GM19397 (cell line): ENCODE measurements at regions not wholly inside any gene's neighbourhood (a gene's known extent, or its start where the extent isn't known, plus 50 kb on each side); places are given as distances from the start of the nearest gene placed in this dataset.
"Not testable (repeated sequence)": the region's sequence is repeated elsewhere in the genome, so short reads cannot be mapped to it uniquely, and the experiment has no call there.

ENCODE experiments used
- ATAC-seq: cut with Tn5 transposase; IDR thresholded peaks from one replicate; pipeline ENCODE4 v1.9.1; 2021; ENCODE audit warnings: mild to moderate bottlenecking, moderate library complexity; ENCODE audit not compliant: unreplicated experiment

GRCh38 chr4:26039639-26040359 lies 125.8 kb downstream of the SMIM20 start:
- ATAC-seq, result no peak

DNA sequence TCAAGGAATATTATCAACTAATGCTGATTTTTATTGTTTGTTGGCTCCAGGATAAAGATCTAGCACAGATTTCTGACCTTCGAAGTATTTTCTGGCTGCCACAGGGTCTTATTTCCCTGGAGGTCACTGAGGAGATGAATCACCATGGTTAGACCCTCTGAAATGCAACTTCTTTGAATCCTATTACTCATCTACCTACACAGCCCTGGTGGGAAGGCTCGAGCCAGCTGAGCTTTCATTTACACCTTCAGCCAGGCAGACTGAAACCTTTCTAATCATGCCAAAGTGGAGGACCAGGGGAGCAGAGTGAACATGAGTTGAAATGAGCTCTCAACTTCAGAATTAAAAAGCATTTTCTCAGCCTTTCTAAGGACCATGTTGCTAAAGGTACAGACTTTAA lies 130.5 kb downstream of the SMIM20 start:
- ATAC-seq, result no peak

GRCh38 chr4:26044983-26045382 lies 131.0 kb downstream of the SMIM20 start:
- no peak for ATAC-seq

- no peak for ATAC-seq
Measured at GRCh38 chr4:26047795-26048194, 133.8 kb downstream of the SMIM20 start.

- ATAC-seq, result no peak
Measured at GRCh38 chr4:26048378-26048882, 134.4 kb downstream of the SMIM20 start.

DNA sequence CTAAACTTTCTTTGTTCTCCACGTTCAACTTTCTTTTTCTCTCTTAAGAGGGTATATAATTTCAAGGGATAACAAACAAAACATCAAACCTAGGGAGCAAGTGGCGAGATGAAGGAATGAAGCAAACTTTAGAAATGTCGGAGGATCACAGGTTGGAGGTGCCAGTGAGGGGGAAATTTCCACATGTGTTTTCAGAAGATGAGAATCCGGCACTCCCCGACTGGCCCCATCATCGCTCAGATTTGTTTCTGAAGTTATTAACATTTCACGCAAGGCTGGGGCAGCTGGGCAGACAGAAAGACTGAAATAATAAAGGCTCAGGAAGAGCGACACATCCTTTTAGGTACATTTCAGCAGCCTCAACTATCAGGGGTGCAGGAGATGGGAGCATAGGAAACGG lies 134.9 kb downstream of the SMIM20 start:
- no peak for ATAC-seq

DNA sequence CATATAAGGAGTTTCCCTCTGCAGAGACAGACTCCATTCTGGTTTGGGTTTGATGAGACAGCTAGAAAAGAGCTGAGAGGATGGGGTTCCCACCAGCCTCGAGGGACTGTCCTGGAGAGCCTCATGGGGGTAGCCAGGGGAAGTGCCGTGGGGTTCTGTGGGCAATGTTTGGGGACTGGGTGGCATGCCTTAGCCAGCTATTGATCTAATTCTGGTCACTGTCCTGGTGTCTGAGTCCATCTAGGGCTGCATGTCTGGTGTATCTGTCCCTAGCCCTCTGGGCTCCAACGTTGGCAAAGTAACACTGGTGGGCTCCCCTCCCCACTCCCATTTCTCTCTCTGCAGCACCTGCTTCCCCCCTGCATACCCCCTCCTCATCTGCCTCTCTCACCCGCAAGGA lies 135.4 kb downstream of the SMIM20 start:
- no peak for ATAC-seq

DNA sequence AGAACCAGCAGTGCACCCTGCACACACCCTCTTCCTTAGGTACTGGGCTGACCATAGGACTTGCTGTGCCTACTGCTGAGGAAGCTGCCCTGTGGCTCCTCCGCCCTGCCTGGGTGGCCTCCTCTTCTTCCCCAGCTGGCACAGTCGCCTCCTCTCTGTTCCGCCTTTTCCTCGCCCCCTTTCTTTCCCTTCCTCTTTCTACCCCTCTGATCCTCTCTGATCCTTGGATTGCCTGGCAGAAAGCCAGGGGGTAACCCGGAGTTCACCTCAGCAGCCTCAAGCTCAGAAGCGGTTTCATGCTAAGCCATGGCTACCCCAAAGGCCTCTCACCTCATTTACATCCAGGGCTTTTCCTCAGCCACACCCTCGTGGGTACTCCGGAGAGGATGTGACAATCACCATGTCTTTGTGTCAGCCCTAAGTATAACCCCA lies 136.2 kb downstream of the SMIM20 start:
- no peak for ATAC-seq

GRCh38 chr4:26050671-26051070 lies 136.7 kb downstream of the SMIM20 start:
- no peak for ATAC-seq

GRCh38 chr4:26051240-26051639 lies 137.2 kb downstream of the SMIM20 start:
- ATAC-seq, result no peak

GRCh38 chr4:26052663-26053541 lies 138.9 kb downstream of the SMIM20 start:
- ATAC-seq, result no peak

- no peak for ATAC-seq
Measured at GRCh38 chr4:26053761-26054160, 139.7 kb downstream of the SMIM20 start.

GRCh38 chr4:26055855-26056254 lies 141.8 kb downstream of the SMIM20 start:
- ATAC-seq, result no peak

DNA sequence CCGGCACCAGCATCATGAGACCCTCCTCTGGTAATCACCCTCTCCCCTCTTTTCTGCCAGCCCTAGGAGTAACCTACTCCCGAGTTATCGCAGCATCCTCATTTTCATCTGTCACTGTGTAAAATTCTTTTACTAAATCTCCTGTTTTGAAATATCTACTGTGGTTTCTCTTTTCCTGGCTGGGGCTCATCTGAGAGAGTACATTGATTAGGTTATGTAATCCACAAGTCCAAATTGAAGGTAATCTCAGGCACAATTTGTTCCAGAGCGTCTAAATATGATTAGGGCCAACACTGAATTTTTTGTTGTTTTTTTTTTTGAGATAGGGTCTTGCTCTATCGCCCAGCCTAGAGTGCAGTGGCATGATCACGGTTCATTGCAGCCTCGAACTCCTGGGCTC lies 142.4 kb downstream of the SMIM20 start:
- no peak for ATAC-seq

GRCh38 chr4:26057839-26058238 lies 143.8 kb downstream of the SMIM20 start:
- ATAC-seq, result not testable (repeated sequence)

GRCh38 chr4:26058537-26058936 lies 144.5 kb downstream of the SMIM20 start:
- no peak for ATAC-seq

GRCh38 chr4:26059391-26060154 lies 145.6 kb downstream of the SMIM20 start:
- no peak for ATAC-seq

- no peak for ATAC-seq
Measured at GRCh38 chr4:26060286-26060685, 146.3 kb downstream of the SMIM20 start.

DNA sequence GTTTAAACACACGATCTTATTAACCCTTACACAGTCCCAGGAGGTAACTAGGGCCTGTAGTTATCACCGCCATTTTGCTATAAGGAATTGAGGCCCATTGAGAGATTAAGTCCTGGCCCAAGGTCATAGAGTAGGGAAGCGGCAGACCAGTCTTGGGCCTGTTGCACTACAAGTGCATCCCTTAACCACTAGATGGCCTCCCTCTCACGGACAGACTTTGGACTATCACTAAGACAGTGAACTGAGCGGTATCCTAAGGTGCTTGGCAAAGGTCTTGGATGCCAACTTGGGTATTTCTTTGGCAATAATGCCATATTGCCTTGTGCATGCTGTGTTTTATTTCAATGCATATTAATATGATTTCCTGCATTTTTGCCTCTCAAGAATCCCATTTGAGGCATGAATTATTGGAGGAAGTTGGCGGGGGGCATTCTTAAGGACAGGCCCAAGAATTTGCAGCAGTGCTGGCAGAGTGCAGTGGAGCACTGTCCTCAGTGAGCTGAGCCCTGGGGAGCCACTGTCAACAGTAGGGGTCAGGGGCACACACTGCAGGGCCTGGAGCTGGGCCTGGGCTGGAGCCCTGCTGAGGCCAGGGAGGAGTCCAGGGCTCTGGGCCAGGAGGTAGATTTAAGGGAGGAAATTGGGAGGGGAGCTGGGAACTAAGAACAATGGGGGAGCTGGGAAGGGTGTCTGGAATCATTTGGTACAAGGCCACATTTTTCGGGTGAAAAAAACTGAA lies 147.4 kb downstream of the SMIM20 start:
- ATAC-seq, result no peak

- no peak for ATAC-seq
Measured at GRCh38 chr4:26062215-26062614, 148.2 kb downstream of the SMIM20 start.
